OCI-LY1 (cell line): ENCODE measurements at regions not wholly inside any gene's neighbourhood (a gene's known extent, or its start where the extent isn't known, plus 50 kb on each side); places are given as distances from the start of the nearest gene placed in this dataset.
"Not testable (repeated sequence)": the region's sequence is repeated elsewhere in the genome, so short reads cannot be mapped to it uniquely, and the experiment has no call there.

Experiments
- H2AFZ ChIP-seq: fragments of 200-600 bp; sonication (generic), shearing (Covaris generic); 2 replicates; pipeline ENCODE4 v1.6.0; 2014; ENCODE audit warnings: antibody characterized with exemption, mild to moderate bottlenecking, low read length
- H3F3A ChIP-seq: fragments of 200-600 bp; sonication (generic), shearing (Covaris generic); 2 replicates; pipeline ENCODE4 v1.6.0; 2014; ENCODE audit warnings: mild to moderate bottlenecking, antibody characterized with exemption, low read length, moderate library complexity; ENCODE audit not compliant: insufficient read depth
- H3K27ac ChIP-seq: fragments of 200-600 bp; sonication (generic); 2 replicates; pipeline ENCODE4 v1.5.1; 2014; ENCODE audit warnings: low read length, mixed run types, mild to moderate bottlenecking, low read depth; ENCODE audit not compliant: poor library complexity, severe bottlenecking
- H3K27me3 ChIP-seq: fragments of 200-600 bp; sonication (generic); 2 replicates; pipeline ENCODE4 v1.6.0; 2014; ENCODE audit warnings: antibody characterized with exemption, mild to moderate bottlenecking, low read length, moderate library complexity; ENCODE audit not compliant: insufficient read depth
- H3K36me3 ChIP-seq: fragments of 200-600 bp; sonication (generic); 2 replicates; pipeline ENCODE4 v1.6.1; 2014; ENCODE audit warnings: mild to moderate bottlenecking, antibody characterized with exemption, low read length, moderate library complexity, mixed read lengths; ENCODE audit not compliant: insufficient read depth
- H3K4me1 ChIP-seq: fragments of 200-600 bp; sonication (generic); 2 replicates; pipeline ENCODE4 v1.5.1; 2014; ENCODE audit warnings: mild to moderate bottlenecking, low read length, moderate library complexity; ENCODE audit not compliant: insufficient read depth, severe bottlenecking
- H3K4me2 ChIP-seq: fragments of 200-600 bp; sonication (generic), shearing (Covaris generic); 2 replicates; pipeline ENCODE4 v1.6.1; 2014; ENCODE audit warnings: low read length
- H3K4me3 ChIP-seq: fragments of 200-600 bp; sonication (generic); 2 replicates; pipeline ENCODE4 v1.5.1; 2014; ENCODE audit warnings: low read length, low read depth, mild to moderate bottlenecking, mixed read lengths; ENCODE audit not compliant: poor library complexity, severe bottlenecking
- H3K79me2 ChIP-seq: fragments of 200-600 bp; shearing (Covaris generic); 2 replicates; pipeline ENCODE4 v1.6.1; 2016; ENCODE audit warnings: mixed run types, low read length, mixed read lengths; ENCODE audit not compliant: insufficient read depth
- H3K9ac ChIP-seq: fragments of 200-600 bp; sonication (generic), shearing (Covaris generic); 2 replicates; pipeline ENCODE4 v1.6.1; 2014; ENCODE audit warnings: mild to moderate bottlenecking, low read length, mixed read lengths
- H3K9me2 ChIP-seq: fragments of 200-600 bp; sonication (generic), shearing (Covaris generic); 2 replicates; pipeline ENCODE4 v1.6.1; 2014; ENCODE audit warnings: low read depth, mild to moderate bottlenecking, low read length, mixed read lengths
- H3K9me3 ChIP-seq: fragments of 200-600 bp; shearing (Covaris generic); 2 replicates; pipeline ENCODE4 v1.6.1; 2014; ENCODE audit warnings: low read length, mixed read lengths
- H4K20me1 ChIP-seq: fragments of 200-600 bp; sonication (generic), shearing (Covaris generic); 2 replicates; pipeline ENCODE4 v1.6.0; 2016; ENCODE audit warnings: mild to moderate bottlenecking, low read length; ENCODE audit not compliant: insufficient read depth
- CTCF ChIP-seq: fragments of 200-600 bp; sonication (generic), shearing (Covaris generic); IDR thresholded peaks from 2 replicates; pipeline ENCODE4 v1.5.1; 2017; ENCODE audit warnings: mild to moderate bottlenecking, antibody characterized with exemption, low read length, moderate library complexity, mixed read lengths
- EZH2 ChIP-seq: fragments of 200-600 bp; sonication (generic), shearing (Covaris generic); IDR thresholded peaks from 2 replicates; pipeline ENCODE4 v1.8.0; 2017; ENCODE audit warnings: borderline replicate concordance, mixed run types, mild to moderate bottlenecking, antibody characterized with exemption, low read length, moderate library complexity, mixed read lengths

- no peaks in the 10 kb centered on the region for H3K9me2 ChIP-seq
- H3K4me1 ChIP-seq = no peaks in the 10 kb centered on the region
These were observed 134.1 kb upstream of the TSHZ3 start for GRCh38 chr19:31483226-31483857.

GRCh38 chr19:31484858-31485410 is 135.7 kb upstream of the TSHZ3 start:
- not testable (repeated sequence) for H3F3A ChIP-seq, H3K9ac ChIP-seq, H3K27me3 ChIP-seq, H2AFZ ChIP-seq, H4K20me1 ChIP-seq, H3K9me3 ChIP-seq, H3K4me3 ChIP-seq, H3K36me3 ChIP-seq, H3K4me2 ChIP-seq, H3K9me2 ChIP-seq, H3K4me1 ChIP-seq, H3K27ac ChIP-seq, H3K79me2 ChIP-seq
- peak; percentile 14; the same call in 1 of the 2 replicates for TF ChIP-seq CTCF

More at GRCh38 chr19:31483226-31483857, 134.1 kb upstream of the TSHZ3 start:
- Histone ChIP-seq H3K4me2 (no peak overlapping the region), H3K27me3 (no peaks in the 10 kb centered on the region), H3K4me3 (no peak overlapping the region), H3K36me3 (no peaks in the 10 kb centered on the region), H4K20me1 (no peaks in the 10 kb centered on the region), H3K79me2 (no peaks in the 10 kb centered on the region), H2AFZ (no peak overlapping the region), H3F3A (no peaks in the 10 kb centered on the region), H3K9ac (no peak overlapping the region), H3K9me3 (no peaks in the 10 kb centered on the region), H3K27ac (no peak overlapping the region)
- no peak for TF ChIP-seq CTCF
- no peak for TF ChIP-seq EZH2

GRCh38 chr19:31485472-31485871 is 136.2 kb upstream of the TSHZ3 start:
- H3K4me3 ChIP-seq = no peak overlapping the region
- H3K9me3 ChIP-seq = no peaks in the 10 kb centered on the region
- H3K27me3 ChIP-seq = no peaks in the 10 kb centered on the region
- H3K79me2 ChIP-seq = no peaks in the 10 kb centered on the region
- H3K27ac ChIP-seq = no peak overlapping the region
- H3K4me1 ChIP-seq = no peaks in the 10 kb centered on the region
- no peak overlapping the region for H3K4me2 ChIP-seq
- TF ChIP-seq CTCF (no peak), EZH2 (no peak)
- no peaks in the 10 kb centered on the region for H3F3A ChIP-seq
- no peak overlapping the region for H2AFZ ChIP-seq
- no peaks in the 10 kb centered on the region for H3K36me3 ChIP-seq
- no peaks in the 10 kb centered on the region for H3K9me2 ChIP-seq
- H4K20me1 ChIP-seq = no peaks in the 10 kb centered on the region
- H3K9ac ChIP-seq = no peak overlapping the region
